ENCODE measurements at regions not wholly inside any gene's neighbourhood (a gene's known extent, or its start where the extent isn't known, plus 50 kb on each side); places are given as distances from the start of the nearest gene placed in this dataset.

GRCh38 chr3:21094686-21095085 lies 656.3 kb downstream of the ZNF385D start:
- WGBS (ENCODE audit: insufficient coverage, low lambda C conversion rate): no CpG with 5 or more reads among the region's 2 CpGs
- DNase-seq: no peak
- Histone ChIP-seq H3K4me1 (ENCODE audit: control insufficient read depth, insufficient read depth, low read length) (no peaks in the 10 kb centered on the region), H3K4me3 (ENCODE audit: low read length) (no peak overlapping the region), H3K9me3 (ENCODE audit: control insufficient read depth, low read depth, low read length) (no peaks in the 10 kb centered on the region), H3K27ac (ENCODE audit: low read length) (no peak overlapping the region), H3K36me3 (ENCODE audit: control insufficient read depth, insufficient read depth, low read length) (no peaks in the 10 kb centered on the region), H3K27me3 (ENCODE audit: control insufficient read depth, insufficient read depth, low read length) (no peaks in the 10 kb centered on the region)

- no peaks in the 10 kb centered on the region for H3K27me3 ChIP-seq (ENCODE audit: control insufficient read depth, insufficient read depth, low read length)
- no peak overlapping the region for H3K4me3 ChIP-seq (ENCODE audit: low read length)
- no peak overlapping the region for H3K27ac ChIP-seq (ENCODE audit: low read length)
- no peaks in the 10 kb centered on the region for H3K4me1 ChIP-seq (ENCODE audit: control insufficient read depth, insufficient read depth, low read length)
- H3K36me3 ChIP-seq (ENCODE audit: control insufficient read depth, insufficient read depth, low read length): no peaks in the 10 kb centered on the region
- 78% methylated on average over 1 of the region's 1 CpG for WGBS (ENCODE audit: insufficient coverage, low lambda C conversion rate)
- DNase-seq: no peak
- H3K9me3 ChIP-seq (ENCODE audit: control insufficient read depth, low read depth, low read length): no peaks in the 10 kb centered on the region
Observed at GRCh38 chr3:21073561-21073960, 677.4 kb downstream of the ZNF385D start.

- Histone ChIP-seq H3K9me3 (ENCODE audit: control insufficient read depth, low read depth, low read length) (peaks cover 3% of the 10 kb centered on the region), H3K4me1 (ENCODE audit: control insufficient read depth, insufficient read depth, low read length) (no peaks in the 10 kb centered on the region), H3K27me3 (ENCODE audit: control insufficient read depth, insufficient read depth, low read length) (no peaks in the 10 kb centered on the region), H3K36me3 (ENCODE audit: control insufficient read depth, insufficient read depth, low read length) (no peaks in the 10 kb centered on the region), H3K27ac (ENCODE audit: low read length) (no peak overlapping the region), H3K4me3 (ENCODE audit: low read length) (no peak overlapping the region)
- WGBS (ENCODE audit: insufficient coverage, low lambda C conversion rate): 0% methylated on average over 1 of the region's 3 CpGs
- DNase-seq: no peak
Observed at GRCh38 chr3:21067031-21067813, 683.8 kb downstream of the ZNF385D start.

- Histone ChIP-seq H3K4me1 (ENCODE audit: control insufficient read depth, insufficient read depth, low read length) (no peaks in the 10 kb centered on the region), H3K27me3 (ENCODE audit: control insufficient read depth, insufficient read depth, low read length) (no peaks in the 10 kb centered on the region), H3K4me3 (ENCODE audit: low read length) (no peak overlapping the region), H3K9me3 (ENCODE audit: control insufficient read depth, low read depth, low read length) (peaks cover 3% of the 10 kb centered on the region), H3K27ac (ENCODE audit: low read length) (no peak overlapping the region), H3K36me3 (ENCODE audit: control insufficient read depth, insufficient read depth, low read length) (no peaks in the 10 kb centered on the region)
- no CpG with 5 or more reads among the region's 4 CpGs for WGBS (ENCODE audit: insufficient coverage, low lambda C conversion rate)
- DNase-seq: peak; percentile 1 to 3
Observed at GRCh38 chr3:21062831-21063294, 688.1 kb downstream of the ZNF385D start.

- H3K4me3 ChIP-seq (ENCODE audit: low read length): no peak overlapping the region
- DNase-seq: no peak
- no CpG with 5 or more reads among the region's 3 CpGs for WGBS (ENCODE audit: insufficient coverage, low lambda C conversion rate)
- H3K36me3 ChIP-seq (ENCODE audit: control insufficient read depth, insufficient read depth, low read length): no peaks in the 10 kb centered on the region
- no peaks in the 10 kb centered on the region for H3K27me3 ChIP-seq (ENCODE audit: control insufficient read depth, insufficient read depth, low read length)
- no peaks in the 10 kb centered on the region for H3K4me1 ChIP-seq (ENCODE audit: control insufficient read depth, insufficient read depth, low read length)
- H3K9me3 ChIP-seq (ENCODE audit: control insufficient read depth, low read depth, low read length): no peaks in the 10 kb centered on the region
- no peak overlapping the region for H3K27ac ChIP-seq (ENCODE audit: low read length)
Observed at GRCh38 chr3:21059404-21059803, 691.6 kb downstream of the ZNF385D start.

- no peak for DNase-seq
- H3K27me3 ChIP-seq (ENCODE audit: control insufficient read depth, insufficient read depth, low read length): no peaks in the 10 kb centered on the region
- H3K4me3 ChIP-seq (ENCODE audit: low read length): no peak overlapping the region
- no peaks in the 10 kb centered on the region for H3K4me1 ChIP-seq (ENCODE audit: control insufficient read depth, insufficient read depth, low read length)
- no CpG with 5 or more reads among the region's 1 CpG for WGBS (ENCODE audit: insufficient coverage, low lambda C conversion rate)
- H3K36me3 ChIP-seq (ENCODE audit: control insufficient read depth, insufficient read depth, low read length): no peaks in the 10 kb centered on the region
- no peaks in the 10 kb centered on the region for H3K9me3 ChIP-seq (ENCODE audit: control insufficient read depth, low read depth, low read length)
- no peak overlapping the region for H3K27ac ChIP-seq (ENCODE audit: low read length)
Observed at GRCh38 chr3:21056293-21056692, 694.7 kb downstream of the ZNF385D start.

- no peak for DNase-seq
- Histone ChIP-seq H3K27ac (ENCODE audit: low read length) (no peak overlapping the region), H3K36me3 (ENCODE audit: control insufficient read depth, insufficient read depth, low read length) (no peaks in the 10 kb centered on the region), H3K4me1 (ENCODE audit: control insufficient read depth, insufficient read depth, low read length) (no peaks in the 10 kb centered on the region), H3K27me3 (ENCODE audit: control insufficient read depth, insufficient read depth, low read length) (no peaks in the 10 kb centered on the region), H3K9me3 (ENCODE audit: control insufficient read depth, low read depth, low read length) (no peaks in the 10 kb centered on the region), H3K4me3 (ENCODE audit: low read length) (no peak overlapping the region)
Observed at GRCh38 chr3:21055015-21055414, 696.0 kb downstream of the ZNF385D start.

GRCh38 chr3:21054064-21054463 lies 696.9 kb downstream of the ZNF385D start:
- H3K36me3 ChIP-seq (ENCODE audit: control insufficient read depth, insufficient read depth, low read length): no peaks in the 10 kb centered on the region
- DNase-seq: no peak
- WGBS (ENCODE audit: insufficient coverage, low lambda C conversion rate): 93% methylated on average over 3 of the region's 3 CpGs
- H3K4me1 ChIP-seq (ENCODE audit: control insufficient read depth, insufficient read depth, low read length): no peaks in the 10 kb centered on the region
- H3K27me3 ChIP-seq (ENCODE audit: control insufficient read depth, insufficient read depth, low read length): no peaks in the 10 kb centered on the region
- H3K4me3 ChIP-seq (ENCODE audit: low read length): no peak overlapping the region
- H3K9me3 ChIP-seq (ENCODE audit: control insufficient read depth, low read depth, low read length): no peaks in the 10 kb centered on the region
- H3K27ac ChIP-seq (ENCODE audit: low read length): no peak overlapping the region

GRCh38 chr3:21049334-21050062 lies 701.5 kb downstream of the ZNF385D start:
- Histone ChIP-seq H3K36me3 (ENCODE audit: control insufficient read depth, insufficient read depth, low read length) (no peaks in the 10 kb centered on the region), H3K27ac (ENCODE audit: low read length) (no peak overlapping the region), H3K4me3 (ENCODE audit: low read length) (no peak overlapping the region), H3K27me3 (ENCODE audit: control insufficient read depth, insufficient read depth, low read length) (no peaks in the 10 kb centered on the region), H3K9me3 (ENCODE audit: control insufficient read depth, low read depth, low read length) (no peaks in the 10 kb centered on the region), H3K4me1 (ENCODE audit: control insufficient read depth, insufficient read depth, low read length) (no peaks in the 10 kb centered on the region)
- WGBS (ENCODE audit: insufficient coverage, low lambda C conversion rate): 70% methylated on average over 2 of the region's 7 CpGs
- no peak for DNase-seq

GRCh38 chr3:21043139-21043538 lies 707.9 kb downstream of the ZNF385D start:
- WGBS (ENCODE audit: insufficient coverage, low lambda C conversion rate): no CpG with 5 or more reads among the region's 1 CpG
- no peak for DNase-seq
- no peaks in the 10 kb centered on the region for H3K27me3 ChIP-seq (ENCODE audit: control insufficient read depth, insufficient read depth, low read length)
- H3K4me3 ChIP-seq (ENCODE audit: low read length): no peak overlapping the region
- H3K4me1 ChIP-seq (ENCODE audit: control insufficient read depth, insufficient read depth, low read length): no peaks in the 10 kb centered on the region
- H3K36me3 ChIP-seq (ENCODE audit: control insufficient read depth, insufficient read depth, low read length): no peaks in the 10 kb centered on the region
- no peaks in the 10 kb centered on the region for H3K9me3 ChIP-seq (ENCODE audit: control insufficient read depth, low read depth, low read length)
- no peak overlapping the region for H3K27ac ChIP-seq (ENCODE audit: low read length)

All from large intestine (tissue), 3 donors.